MCF 10A (cell line): ENCODE measurements at regions not wholly inside any gene's neighbourhood (a gene's known extent, or its start where the extent isn't known, plus 50 kb on each side); places are given as distances from the start of the nearest gene placed in this dataset.
"Not testable (repeated sequence)": the region's sequence is repeated elsewhere in the genome, so short reads cannot be mapped to it uniquely, and the experiment has no call there.

Experiments
- BruUV-seq: library from RNA; stranded (reverse); fragments of 400-500 nt; replicated peaks from 2 replicates; lab custom pipeline; 2021; lab: Mats Ljungman, UMichigan
- CTCF ChIA-PET: fragments of 300-600 bp; sonication (Branson Sonifier 250); formaldehyde crosslinking; extraction: SDS; loops from one replicate; lab custom pipeline; 2021; ENCODE audit warnings: antibody characterized with exemption, inconsistent platforms; lab: Yijun Ruan, JAX
- POLR2A ChIA-PET: fragments of 300-600, 350-650 bp; sonication (Branson Sonifier 250); formaldehyde crosslinking; extraction: SDS; loops from one replicate; lab custom pipeline; 2020; ENCODE audit warnings: antibody characterized with exemption, inconsistent platforms; lab: Yijun Ruan, JAX
- DNase-seq: peaks from one replicate; pipeline ENCODE4 v3.0.0-alpha.2; 2018; ENCODE audit not compliant: unreplicated experiment
- H3K27ac Mint-ChIP-seq: one replicate; pipeline ENCODE4 v1.8.0; 2022; ENCODE audit warnings: mild to moderate bottlenecking, low read depth, mixed read lengths; ENCODE audit not compliant: unreplicated experiment
- H3K27me3 Mint-ChIP-seq: one replicate; pipeline ENCODE4 v1.8.0; 2022; ENCODE audit warnings: mixed read lengths; ENCODE audit not compliant: insufficient read depth, unreplicated experiment
- H3K36me3 Mint-ChIP-seq: one replicate; pipeline ENCODE4 v1.8.0; 2022; ENCODE audit warnings: mild to moderate bottlenecking, moderate library complexity, mixed read lengths; ENCODE audit not compliant: insufficient read depth, unreplicated experiment
- H3K4me1 Mint-ChIP-seq: one replicate; pipeline ENCODE4 v1.8.0; 2022; ENCODE audit warnings: mixed read lengths; ENCODE audit not compliant: insufficient read depth, unreplicated experiment
- H3K4me3 Mint-ChIP-seq: one replicate; pipeline ENCODE4 v1.8.0; 2022; ENCODE audit warnings: mild to moderate bottlenecking, moderate library complexity, mixed read lengths; ENCODE audit not compliant: unreplicated experiment
- H3K9me3 Mint-ChIP-seq: one replicate; pipeline ENCODE4 v1.8.0; 2022; ENCODE audit warnings: mixed read lengths; ENCODE audit not compliant: unreplicated experiment
- CTCF ChIP-seq: fragments of 200-600 bp; IDR thresholded peaks from one replicate; pipeline ENCODE4 v1.8.0; 2022; ENCODE audit warnings: antibody characterized with exemption, mild to moderate bottlenecking; ENCODE audit not compliant: unreplicated experiment
- intact Hi-C: fragments of 100-400 bp; cut with micrococcal nuclease; formaldehyde crosslinking; loops from 2 replicates; pipeline ENCODE4 v1.14.1; 2022

- TF ChIP-seq CTCF = no peak
- DNase-seq = no peak
- H3K36me3 Mint-ChIP-seq = peaks cover 5% of the 10 kb centered on the region
- intact Hi-C loops = no loop called here
- no TSS peak for BruUV-seq
- ChIA-PET CTCF (interaction anchor here (0.5 to 1.3 kb wide), 3 partner anchors 14 to 1009 kb away, joined by 3 to 4 read pairs (median 4); no protein-coding TSS in a partner anchor), POLR2A (interaction anchor here (0.8 kb wide), 1 partner anchor 9 kb away, joined by 3 read pairs; no protein-coding TSS in a partner anchor)
- no peak overlapping the region for H3K4me3 Mint-ChIP-seq
- no peaks in the 10 kb centered on the region for H3K27me3 Mint-ChIP-seq
- no peaks in the 10 kb centered on the region for H3K4me1 Mint-ChIP-seq
- no peak overlapping the region for H3K27ac Mint-ChIP-seq
- H3K9me3 Mint-ChIP-seq = peaks cover 10% of the 10 kb centered on the region
These were observed 477.6 kb downstream of the RAP2B start for GRCh38 chr3:153639631-153640030.

- peaks cover 5% of the 10 kb centered on the region for H3K36me3 Mint-ChIP-seq
- H3K27me3 Mint-ChIP-seq = no peaks in the 10 kb centered on the region
- H3K27ac Mint-ChIP-seq = no peak overlapping the region
- peaks cover 10% of the 10 kb centered on the region for H3K9me3 Mint-ChIP-seq
- BruUV-seq = no TSS peak
- H3K4me1 Mint-ChIP-seq = no peaks in the 10 kb centered on the region
- ChIA-PET POLR2A (interaction anchor here (0.8 kb wide), 2 partner anchors 10 kb away, joined by 3 to 4 read pairs; no protein-coding TSS in a partner anchor), CTCF (interaction anchor here (0.5 kb wide), 1 partner anchor 51 kb away, joined by 3 read pairs; no protein-coding TSS in a partner anchor)
- no peak overlapping the region for H3K4me3 Mint-ChIP-seq
- intact Hi-C loops = no loop called here
- DNase-seq = no peak
- no peak for TF ChIP-seq CTCF
These were observed 479.0 kb downstream of the RAP2B start for GRCh38 chr3:153640689-153641665.

- CTCF ChIA-PET, H3K27ac Mint-ChIP-seq, H3K36me3 Mint-ChIP-seq, H3K4me1 Mint-ChIP-seq, H3K9me3 Mint-ChIP-seq, intact Hi-C loops, DNase-seq, H3K27me3 Mint-ChIP-seq, POLR2A ChIA-PET, H3K4me3 Mint-ChIP-seq, BruUV-seq: not testable (repeated sequence)
These were observed 478.6 kb upstream of the ARHGEF26 start for GRCh38 chr3:153642576-153642975.

GRCh38 chr3:153643471-153643870 is 477.7 kb upstream of the ARHGEF26 start:
- DNase-seq, BruUV-seq, H3K4me1 Mint-ChIP-seq, H3K9me3 Mint-ChIP-seq, H3K27ac Mint-ChIP-seq, H3K36me3 Mint-ChIP-seq, H3K27me3 Mint-ChIP-seq, intact Hi-C loops, CTCF ChIA-PET, POLR2A ChIA-PET, H3K4me3 Mint-ChIP-seq: not testable (repeated sequence)

DNA sequence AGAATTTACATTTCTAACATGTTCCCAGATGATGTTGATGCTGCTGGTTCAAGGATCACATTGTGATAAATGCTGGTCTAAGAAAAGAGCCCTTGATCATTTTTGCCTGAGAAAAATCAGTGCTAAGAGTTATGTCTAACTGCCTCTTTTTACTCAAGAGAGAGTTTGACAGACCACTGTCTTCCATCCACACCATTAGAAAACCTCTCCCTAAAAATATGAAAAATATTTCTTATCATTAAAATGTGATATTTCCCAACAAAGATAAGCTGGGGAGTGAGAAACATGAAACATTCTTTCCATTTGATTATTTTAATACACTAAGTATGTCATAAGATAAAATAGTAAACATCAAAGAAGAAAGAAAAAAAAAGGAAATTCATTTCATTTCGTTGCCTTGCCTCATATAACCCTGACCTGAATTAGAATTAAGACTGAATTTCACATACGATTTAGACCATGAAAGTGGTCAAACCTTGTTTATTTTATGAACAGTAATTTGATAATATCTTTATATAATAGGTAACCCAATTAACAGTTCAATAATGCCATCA is 471.8 kb upstream of the ARHGEF26 start:
- Mint-ChIP-seq H3K27me3 (no peaks in the 10 kb centered on the region), H3K4me1 (no peaks in the 10 kb centered on the region), H3K27ac (no peak overlapping the region), H3K9me3 (no peaks in the 10 kb centered on the region), H3K36me3 (no peaks in the 10 kb centered on the region), H3K4me3 (no peak overlapping the region)
- ChIA-PET CTCF (no interaction called here), POLR2A (no interaction called here)
- intact Hi-C loops = no loop called here
- no peak for TF ChIP-seq CTCF
- BruUV-seq = no TSS peak
- DNase-seq = no peak
